ENCODE measurements at regions not wholly inside any gene's neighbourhood (a gene's known extent, or its start where the extent isn't known, plus 50 kb on each side); places are given as distances from the start of the nearest gene placed in this dataset.

DNA sequence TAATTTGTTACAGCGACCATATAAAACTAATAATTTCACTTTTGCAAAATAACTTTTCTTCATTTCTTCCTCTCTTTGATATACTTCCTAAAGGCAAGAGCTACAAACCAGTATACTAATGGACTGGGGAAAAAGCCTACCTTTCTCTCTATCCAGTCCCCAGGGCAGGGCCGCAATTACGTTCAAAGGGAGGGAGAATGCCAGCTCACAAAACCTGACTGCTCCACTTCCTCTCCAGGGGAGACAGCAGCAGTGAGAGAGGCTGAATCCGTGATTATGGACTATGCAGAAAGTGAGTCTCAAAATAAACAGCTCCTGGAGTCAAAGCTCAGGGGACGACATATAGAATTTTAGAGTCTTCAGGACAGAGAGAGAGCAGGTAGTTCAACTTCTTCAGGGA, 126.9 kb upstream of the HES1 start:
- H2AFZ ChIP-seq (ENCODE audit: low read length): no peak overlapping the region
- H2BK12ac ChIP-seq (ENCODE audit: low read depth, low read length): no peak overlapping the region
- H3K4ac ChIP-seq (replicated peaks; ENCODE audit: insufficient read length, low read depth, low read length): no peak overlapping the region
- H3K36me3 ChIP-seq (ENCODE audit: control insufficient read depth in 2 of 4, insufficient read depth in 4 of 4, low read length in 3 of 4): no peaks in the 10 kb centered on the region
- H2BK5ac ChIP-seq (ENCODE audit: low read depth, low read length): no peak overlapping the region
- H3K56ac ChIP-seq (replicated peaks; ENCODE audit: insufficient read length, low read depth, low read length): no peak overlapping the region
- H3K79me2 ChIP-seq (ENCODE audit: control insufficient read depth in 1 of 2, insufficient read depth in 2 of 2, low read length in 2 of 2): no peaks in the 10 kb centered on the region
- H3K27ac ChIP-seq (ENCODE audit: low read depth, low read length): no peak overlapping the region
- no peak overlapping the region for H2AK5ac ChIP-seq (ENCODE audit: low read depth, low read length)
- FAIRE-seq (no peak), DNase-seq (ENCODE audit: low read depth in 1 of 2, low spot score in 2 of 2) (no peak)
- peaks cover 0 to 8% (median 2%) of the 10 kb centered on the region in 4 experiments; a peak in 3 of 7 replicates for H3K4me1 ChIP-seq (replicated peaks in 1 of 4; ENCODE audit: control insufficient read depth in 3 of 4, insufficient read depth in 4 of 4, low read length in 3 of 4)
- H3K9ac ChIP-seq (replicated peaks in 1 of 4; ENCODE audit: extremely low read depth in 1 of 4, low read depth in 3 of 4, low read length in 3 of 4): no peak overlapping the region
- no peaks in the 10 kb centered on the region; the same call in 1 of the 2 replicates for H3K23me2 ChIP-seq (ENCODE audit: low read depth, low read length)
- no peaks in the 10 kb centered on the region for H4K20me1 ChIP-seq (replicated peaks in 1 of 2; ENCODE audit: control insufficient read depth in 1 of 2, insufficient read depth in 2 of 2, low read length in 2 of 2)
- ChIA-PET POLR2A (ENCODE audit: partially characterized antibody) (no interaction called here), CTCF (ENCODE audit: partially characterized antibody) (interaction anchor here (1.0 to 1.8 kb wide), 4 partner anchors 11 to 307 kb away, joined by 3 to 4 read pairs (median 4); no protein-coding TSS in a partner anchor)
- peaks cover 0 to 4% (median 2%) of the 10 kb centered on the region in 4 experiments; a peak in 3 of 7 replicates for H3K27me3 ChIP-seq (replicated peaks in 1 of 4; ENCODE audit: control insufficient read depth in 3 of 4, extremely low read depth in 1 of 4, insufficient read depth in 3 of 4, low read length in 3 of 4)
- H3K4me3 ChIP-seq (ENCODE audit: extremely low read depth in 1 of 4, insufficient read depth in 2 of 4, low read depth in 3 of 4, low read length in 4 of 4): no peak overlapping the region
- peak overlapping the region; percentile 76; the same call in 1 of the 2 replicates for H3K18ac ChIP-seq (ENCODE audit: extremely low read depth, low read length)
- H2BK120ac ChIP-seq (replicated peaks; ENCODE audit: low read depth, low read length): no peak overlapping the region
- no peak overlapping the region for H3K4me2 ChIP-seq (ENCODE audit: insufficient read depth in 1 of 2, low read depth in 2 of 2, low read length in 2 of 2)
- 0 out of 2 replicates have a peak overlapping the region, but pooled peaks have one; percentile 77 for H2BK15ac ChIP-seq (ENCODE audit: low read length)
- H4K8ac ChIP-seq (ENCODE audit: extremely low read depth, insufficient read depth, low read length): no peak overlapping the region
- no peak overlapping the region for H4K5ac ChIP-seq (ENCODE audit: insufficient read length, low read depth, low read length)
- H4K91ac ChIP-seq (replicated peaks; ENCODE audit: insufficient read length, low read length): no peak overlapping the region
- H2BK20ac ChIP-seq (ENCODE audit: low read length): 0 out of 2 replicates have a peak overlapping the region, but pooled peaks have one; percentile 49
- no peak overlapping the region for H3K23ac ChIP-seq (ENCODE audit: insufficient read length)
- H3K14ac ChIP-seq (ENCODE audit: insufficient read length): no peak overlapping the region
- no peaks in the 10 kb centered on the region for H3K79me1 ChIP-seq (ENCODE audit: low read depth, low read length)
- H3K9me3 ChIP-seq (ENCODE audit: insufficient read depth in 2 of 2, low read depth in 1 of 2, low read length in 1 of 2): no peaks in the 10 kb centered on the region
- 66% methylated on average over 5 of the region's 5 CpGs; no CpG with 5 or more reads in 1 of the 2 experiments for WGBS, 2 experiments (ENCODE audit: extremely low coverage in 1 of 2, insufficient coverage in 1 of 2, insufficient read length in 1 of 2, insufficient replicate concordance in 2 of 2, low coverage in 1 of 2, low lambda C conversion rate in 2 of 2, missing lambda C conversion rate in 1 of 2)
- TF ChIP-seq, protein P1, sequence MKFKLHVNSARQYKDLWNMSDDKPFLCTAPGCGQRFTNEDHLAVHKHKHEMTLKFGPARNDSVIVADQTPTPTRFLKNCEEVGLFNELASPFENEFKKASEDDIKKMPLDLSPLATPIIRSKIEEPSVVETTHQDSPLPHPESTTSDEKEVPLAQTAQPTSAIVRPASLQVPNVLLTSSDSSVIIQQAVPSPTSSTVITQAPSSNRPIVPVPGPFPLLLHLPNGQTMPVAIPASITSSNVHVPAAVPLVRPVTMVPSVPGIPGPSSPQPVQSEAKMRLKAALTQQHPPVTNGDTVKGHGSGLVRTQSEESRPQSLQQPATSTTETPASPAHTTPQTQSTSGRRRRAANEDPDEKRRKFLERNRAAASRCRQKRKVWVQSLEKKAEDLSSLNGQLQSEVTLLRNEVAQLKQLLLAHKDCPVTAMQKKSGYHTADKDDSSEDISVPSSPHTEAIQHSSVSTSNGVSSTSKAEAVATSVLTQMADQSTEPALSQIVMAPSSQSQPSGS (IDR thresholded peaks at IDR 0.05; ENCODE audit: low read length): no peak
- no peak for TF ChIP-seq GTF2F1 (IDR thresholded peaks at IDR 0.05; ENCODE audit: borderline replicate concordance, low read depth, low read length)
- TF ChIP-seq CBX5 (IDR thresholded peaks at IDR 0.05; ENCODE audit: low read depth, low read length): no peak
- TF ChIP-seq CHD2 (IDR thresholded peaks at IDR 0.05; ENCODE audit: low read length): no peak
- no peak for TF ChIP-seq KDM5A (IDR thresholded peaks at IDR 0.05; ENCODE audit: low read length)
- TF ChIP-seq POLR2A (IDR thresholded peaks at IDR 0.05; ENCODE audit: control extremely low read depth in 1 of 2, low read depth in 2 of 2, low read length in 2 of 2): no peak
- no peak for TF ChIP-seq RFX5 (IDR thresholded peaks at IDR 0.05; ENCODE audit: borderline replicate concordance, low read depth, low read length)
- no peak for TF ChIP-seq SIRT6 (IDR thresholded peaks at IDR 0.05; ENCODE audit: low read length)
- TF ChIP-seq TEAD4 (IDR thresholded peaks at IDR 0.05; ENCODE audit: low read depth, low read length): no peak
- no peak for TF ChIP-seq SP2 (IDR thresholded peaks at IDR 0.05; ENCODE audit: low read length)
- no peak for TF ChIP-seq ZNF274 (IDR thresholded peaks at IDR 0.05; ENCODE audit: borderline replicate concordance, extremely low read depth, low read length)
- TF ChIP-seq RAD21 (IDR thresholded peaks at IDR 0.05 in 1 of 2, conservative IDR thresholded peaks at IDR 0.05 in 1 of 2; ENCODE audit: low read depth in 2 of 2, low read length in 2 of 2): no peak
- no peak for TF ChIP-seq TAF1 (IDR thresholded peaks at IDR 0.05; ENCODE audit: low read depth, low read length)
- TF ChIP-seq CEBPB (IDR thresholded peaks at IDR 0.05; ENCODE audit: low read depth, low read length): no peak

Data from H1 (cell line).